ENCODE measurements at regions not wholly inside any gene's neighbourhood (a gene's known extent, or its start where the extent isn't known, plus 50 kb on each side); places are given as distances from the start of the nearest gene placed in this dataset.

DNA sequence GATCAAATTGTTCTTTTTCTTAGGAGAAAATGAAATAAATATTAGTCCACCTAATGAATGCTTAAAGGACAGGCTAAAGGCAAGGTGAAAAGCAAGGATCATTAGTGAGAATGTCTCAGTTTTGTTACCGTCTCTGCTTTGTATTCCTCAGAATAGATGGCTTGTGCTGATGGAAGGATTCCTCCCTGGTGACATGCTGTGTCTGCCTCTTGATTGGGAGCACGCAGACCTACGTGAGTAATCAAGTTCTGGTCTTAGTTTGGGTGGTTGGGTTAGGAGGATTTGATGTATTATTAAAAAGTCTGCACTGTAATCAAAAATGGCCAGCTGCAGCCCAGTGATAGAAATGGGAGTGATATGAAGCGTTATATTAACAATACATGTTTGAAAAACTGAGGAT is 78.8 kb upstream of the RTL1 start:
- TF ChIP-seq POLR2A (IDR thresholded peaks at IDR 0.05) (no peak), CTCF (IDR thresholded peaks at IDR 0.05) (no peak)

Data from right lobe of liver (tissue), 4 donors.